SK-N-SH (cell line): ENCODE measurements at regions not wholly inside any gene's neighbourhood (a gene's known extent, or its start where the extent isn't known, plus 50 kb on each side); places are given as distances from the start of the nearest gene placed in this dataset.

ENCODE experiments used
- CTCF ChIA-PET: fragments of 300-600, 350-600 bp; formaldehyde crosslinking; extraction: SDS; loops from one replicate; lab custom pipeline; 2021; lab: Yijun Ruan, JAX
- POLR2A ChIA-PET: fragments of 350-600 bp; sonication (Branson Sonifier 250); formaldehyde crosslinking; extraction: SDS; loops from one replicate; lab custom pipeline; 2020; ENCODE audit warnings: antibody characterized with exemption, inconsistent platforms; lab: Yijun Ruan, JAX
- DNase-seq: peaks from one replicate; pipeline ENCODE4 v3.0.0; 2012
- H2AFZ ChIP-seq: fragments of 200-600 bp; sonication (generic); 2 replicates; pipeline ENCODE4 v1.8.1; 2016; ENCODE audit warnings: antibody characterized with exemption, mild to moderate bottlenecking, low read depth
- H3F3A ChIP-seq: fragments of 200-600 bp; sonication (generic); replicated peaks from 2 replicates; pipeline ENCODE3; 2016; ENCODE audit warnings: antibody characterized with exemption, mild to moderate bottlenecking; ENCODE audit not compliant: insufficient read depth
- H3K27ac ChIP-seq, 2 experiments: fragments of 200-500 bp in 1 of 2; fragments of 200-600 bp in 1 of 2; sonication (Bioruptor generic) in 1 of 2; sonication (generic), shearing (Covaris generic) in 1 of 2; 2 replicates each; pipeline versions ENCODE4 v1.5.1 to v1.6.1; 2014 to 2016; ENCODE audit warnings: low read depth in 2 of 2, inconsistent platforms in 1 of 2, low read length in 1 of 2, mild to moderate bottlenecking in 1 of 2, mixed read lengths in 1 of 2
- H3K27me3 ChIP-seq: fragments of 200-600 bp; sonication (generic), shearing (Covaris generic); 2 replicates; pipeline ENCODE4 v1.6.1; 2016; ENCODE audit warnings: mixed run types; ENCODE audit not compliant: insufficient read depth
- H3K36me3 ChIP-seq, 2 experiments: fragments of 200-500 bp in 1 of 2; fragments of 200-600 bp in 1 of 2; sonication (Bioruptor generic) in 1 of 2; sonication (generic) in 1 of 2; replicated peaks in 1 of 2; 2 replicates each; pipeline versions ENCODE3 to v1.5.1; 2014 to 2016; ENCODE audit warnings: low read length in 1 of 2, mild to moderate bottlenecking in 1 of 2; ENCODE audit not compliant: insufficient read depth in 2 of 2, control insufficient read depth in 1 of 2
- H3K4me1 ChIP-seq, 2 experiments: fragments of 200-500 bp in 1 of 2; fragments of 200-600 bp in 1 of 2; sonication (Bioruptor generic) in 1 of 2; sonication (generic), shearing (Covaris generic) in 1 of 2; 2 replicates each; pipeline versions ENCODE4 v1.5.1 to v1.6.1; 2014 to 2016; ENCODE audit warnings: low read depth in 1 of 2, low read length in 1 of 2, mixed run types in 1 of 2; ENCODE audit not compliant: insufficient read depth in 2 of 2, control insufficient read depth in 1 of 2
- H3K4me2 ChIP-seq: fragments of 200-600 bp; sonication (generic), shearing (Covaris generic); 2 replicates; pipeline ENCODE4 v1.6.1; 2017; ENCODE audit warnings: mixed run types
- H3K4me3 ChIP-seq, 2 experiments: fragments of 200-500 bp in 1 of 2; fragments of 200-600 bp in 1 of 2; sonication (Bioruptor generic) in 1 of 2; sonication (generic), shearing (Covaris generic) in 1 of 2; 2 replicates each; pipeline versions ENCODE4 v1.5.1 to v1.8.1; 2014 to 2016; ENCODE audit warnings: low read depth in 2 of 2, inconsistent platforms in 1 of 2, low read length in 1 of 2, mild to moderate bottlenecking in 1 of 2, mixed read lengths in 1 of 2, moderate library complexity in 1 of 2
- H3K79me2 ChIP-seq: fragments of 200-600 bp; sonication (generic); 2 replicates; pipeline ENCODE4 v1.8.1; 2017; ENCODE audit warnings: mild to moderate bottlenecking; ENCODE audit not compliant: insufficient read depth
- H3K9ac ChIP-seq: fragments of 200-600 bp; sonication (generic); 2 replicates; pipeline ENCODE4 v1.6.1; 2017; ENCODE audit warnings: mixed run types
- H3K9me2 ChIP-seq: fragments of 200-600 bp; sonication (generic); 2 replicates; pipeline ENCODE4 v1.6.1; 2017; ENCODE audit warnings: mixed run types
- H3K9me3 ChIP-seq: fragments of 200-600 bp; sonication (generic); 2 replicates; pipeline ENCODE4 v1.6.1; 2017; ENCODE audit warnings: mixed run types, mild to moderate bottlenecking, moderate library complexity
- H4K20me1 ChIP-seq: fragments of 200-600 bp; sonication (generic); 2 replicates; pipeline ENCODE4 v1.6.1; 2017; ENCODE audit warnings: mild to moderate bottlenecking, mixed run types; ENCODE audit not compliant: insufficient read depth
- CHD2 ChIP-seq: fragments of 150-350 bp; IDR thresholded peaks from 2 replicates; pipeline ENCODE4 v1.6.1; 2018; ENCODE audit warnings: low read length; ENCODE audit not compliant: partially characterized antibody
- EP300 ChIP-seq, 2 experiments: IDR thresholded peaks; 2 replicates each; pipeline versions ENCODE4 v1.4.0 to v1.6.1; 2012; ENCODE audit warnings: borderline replicate concordance in 1 of 2, low read depth in 1 of 2, low read length in 1 of 2
- EZH2phosphoT487 ChIP-seq: fragments of 200-600 bp; sonication (generic); IDR thresholded peaks from 2 replicates; pipeline ENCODE4 v1.6.1; 2017; ENCODE audit warnings: low read depth, mixed run types, mild to moderate bottlenecking, antibody characterized with exemption, moderate library complexity, borderline replicate concordance
- FOSL2 ChIP-seq: IDR thresholded peaks from 2 replicates; pipeline ENCODE4 v1.4.0; 2012; ENCODE audit warnings: low read depth, mild to moderate bottlenecking, moderate library complexity, borderline replicate concordance
- GABPA ChIP-seq: IDR thresholded peaks from 2 replicates; pipeline ENCODE4 v1.4.0; 2012; ENCODE audit warnings: low read depth, mild to moderate bottlenecking
- GATA2 ChIP-seq: sonication (generic); formaldehyde crosslinking; IDR thresholded peaks from 2 replicates; pipeline ENCODE4 v1.5.0; 2020; ENCODE audit warnings: mild to moderate bottlenecking, missing genetic modification reagents
- MXI1 ChIP-seq: IDR thresholded peaks from 2 replicates; pipeline ENCODE4 v1.6.1; 2012; ENCODE audit warnings: mild to moderate bottlenecking, low read depth, low read length, improper control_type of control experiment
- NRF1 ChIP-seq: IDR thresholded peaks from 2 replicates; pipeline ENCODE4 v1.6.1; 2012; ENCODE audit warnings: low read depth, mild to moderate bottlenecking, low read length
- RAD21 ChIP-seq: IDR thresholded peaks from 2 replicates; pipeline ENCODE4 v1.6.1; 2012; ENCODE audit warnings: mild to moderate bottlenecking, low read length
- SIN3A ChIP-seq: IDR thresholded peaks from 2 replicates; pipeline ENCODE4 v1.6.1; 2012; ENCODE audit warnings: low read depth, mild to moderate bottlenecking, low read length, moderate library complexity, borderline replicate concordance
- TAF1 ChIP-seq: IDR thresholded peaks from 2 replicates; pipeline ENCODE4 v1.6.1; 2012; ENCODE audit warnings: low read depth, mild to moderate bottlenecking, low read length, moderate library complexity, borderline replicate concordance
- TF ChIP-seq, protein P1 (sequence below): fragments of 200-600 bp; sonication (generic); IDR thresholded peaks from 2 replicates; pipeline ENCODE4 v1.6.1; 2017; ENCODE audit warnings: antibody characterized with exemption, mild to moderate bottlenecking, moderate library complexity
- TF ChIP-seq, protein P2 (sequence below): IDR thresholded peaks from 2 replicates; pipeline ENCODE4 v1.4.0; 2012; ENCODE audit warnings: low read depth, borderline replicate concordance
- TF ChIP-seq, protein P3 (sequence below): IDR thresholded peaks from 2 replicates; pipeline ENCODE4 v1.6.1; 2012; ENCODE audit warnings: mild to moderate bottlenecking, low read depth, low read length, moderate library complexity
- TF ChIP-seq, protein P4 (sequence below): IDR thresholded peaks from 2 replicates; pipeline ENCODE4 v1.4.0; 2012; ENCODE audit warnings: low read depth, borderline replicate concordance

DNA sequence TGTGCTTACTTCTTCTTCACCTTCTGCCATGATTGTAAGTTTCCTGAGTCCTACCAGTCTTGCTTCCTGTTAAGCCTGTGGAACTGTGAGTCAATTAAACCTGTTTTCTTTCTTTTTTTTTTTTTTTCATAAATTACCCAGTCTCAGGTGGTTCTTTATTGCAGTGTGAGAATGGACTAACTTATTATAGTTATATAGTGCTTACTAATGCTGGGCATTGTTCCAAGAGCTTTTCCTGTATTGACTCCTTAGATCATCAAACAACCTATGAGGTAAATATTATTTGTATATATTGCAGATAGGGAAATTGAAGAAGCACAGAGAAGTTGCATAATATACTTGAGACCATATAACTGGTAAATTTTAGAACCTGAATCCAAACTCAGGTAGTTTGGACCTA is 98.1 kb downstream of the MBL2 start:
- CTCF ChIA-PET: interaction anchor here (0.8 kb wide), 1 partner anchor 30 kb away, joined by 3 read pairs; no protein-coding TSS in a partner anchor
- no peak for DNase-seq

More for the DNA sequence above, 98.1 kb downstream of the MBL2 start:
- Histone ChIP-seq H3K9ac (no peak overlapping the region), H3K9me2 (no peaks in the 10 kb centered on the region), H3K4me3 (no peak overlapping the region), H3K36me3 (no peaks in the 10 kb centered on the region), H3K9me3 (no peaks in the 10 kb centered on the region), H3F3A (no peaks in the 10 kb centered on the region)
- TF ChIP-seq, protein P1, sequence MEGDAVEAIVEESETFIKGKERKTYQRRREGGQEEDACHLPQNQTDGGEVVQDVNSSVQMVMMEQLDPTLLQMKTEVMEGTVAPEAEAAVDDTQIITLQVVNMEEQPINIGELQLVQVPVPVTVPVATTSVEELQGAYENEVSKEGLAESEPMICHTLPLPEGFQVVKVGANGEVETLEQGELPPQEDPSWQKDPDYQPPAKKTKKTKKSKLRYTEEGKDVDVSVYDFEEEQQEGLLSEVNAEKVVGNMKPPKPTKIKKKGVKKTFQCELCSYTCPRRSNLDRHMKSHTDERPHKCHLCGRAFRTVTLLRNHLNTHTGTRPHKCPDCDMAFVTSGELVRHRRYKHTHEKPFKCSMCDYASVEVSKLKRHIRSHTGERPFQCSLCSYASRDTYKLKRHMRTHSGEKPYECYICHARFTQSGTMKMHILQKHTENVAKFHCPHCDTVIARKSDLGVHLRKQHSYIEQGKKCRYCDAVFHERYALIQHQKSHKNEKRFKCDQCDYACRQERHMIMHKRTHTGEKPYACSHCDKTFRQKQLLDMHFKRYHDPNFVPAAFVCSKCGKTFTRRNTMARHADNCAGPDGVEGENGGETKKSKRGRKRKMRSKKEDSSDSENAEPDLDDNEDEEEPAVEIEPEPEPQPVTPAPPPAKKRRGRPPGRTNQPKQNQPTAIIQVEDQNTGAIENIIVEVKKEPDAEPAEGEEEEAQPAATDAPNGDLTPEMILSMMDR: no peak
- no peak for TF ChIP-seq RAD21
- TF ChIP-seq FOSL2: no peak
- TF ChIP-seq GATA2 (CRISPR knock-in tag): no peak
- no peak for TF ChIP-seq EP300 (IDR thresholded peaks at IDR 0.05; ENCODE audit: borderline replicate concordance in 1 of 2, low read depth in 1 of 2, low read length in 1 of 2)
- TF ChIP-seq, protein P2, sequence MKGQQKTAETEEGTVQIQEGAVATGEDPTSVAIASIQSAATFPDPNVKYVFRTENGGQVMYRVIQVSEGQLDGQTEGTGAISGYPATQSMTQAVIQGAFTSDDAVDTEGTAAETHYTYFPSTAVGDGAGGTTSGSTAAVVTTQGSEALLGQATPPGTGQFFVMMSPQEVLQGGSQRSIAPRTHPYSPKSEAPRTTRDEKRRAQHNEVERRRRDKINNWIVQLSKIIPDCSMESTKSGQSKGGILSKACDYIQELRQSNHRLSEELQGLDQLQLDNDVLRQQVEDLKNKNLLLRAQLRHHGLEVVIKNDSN: no peak
- no peak for TF ChIP-seq NRF1
- no peak for TF ChIP-seq GABPA
- no peak for TF ChIP-seq EZH2phosphoT487
- TF ChIP-seq MXI1: no peak
- no peak for TF ChIP-seq CHD2
- TF ChIP-seq, protein P3, sequence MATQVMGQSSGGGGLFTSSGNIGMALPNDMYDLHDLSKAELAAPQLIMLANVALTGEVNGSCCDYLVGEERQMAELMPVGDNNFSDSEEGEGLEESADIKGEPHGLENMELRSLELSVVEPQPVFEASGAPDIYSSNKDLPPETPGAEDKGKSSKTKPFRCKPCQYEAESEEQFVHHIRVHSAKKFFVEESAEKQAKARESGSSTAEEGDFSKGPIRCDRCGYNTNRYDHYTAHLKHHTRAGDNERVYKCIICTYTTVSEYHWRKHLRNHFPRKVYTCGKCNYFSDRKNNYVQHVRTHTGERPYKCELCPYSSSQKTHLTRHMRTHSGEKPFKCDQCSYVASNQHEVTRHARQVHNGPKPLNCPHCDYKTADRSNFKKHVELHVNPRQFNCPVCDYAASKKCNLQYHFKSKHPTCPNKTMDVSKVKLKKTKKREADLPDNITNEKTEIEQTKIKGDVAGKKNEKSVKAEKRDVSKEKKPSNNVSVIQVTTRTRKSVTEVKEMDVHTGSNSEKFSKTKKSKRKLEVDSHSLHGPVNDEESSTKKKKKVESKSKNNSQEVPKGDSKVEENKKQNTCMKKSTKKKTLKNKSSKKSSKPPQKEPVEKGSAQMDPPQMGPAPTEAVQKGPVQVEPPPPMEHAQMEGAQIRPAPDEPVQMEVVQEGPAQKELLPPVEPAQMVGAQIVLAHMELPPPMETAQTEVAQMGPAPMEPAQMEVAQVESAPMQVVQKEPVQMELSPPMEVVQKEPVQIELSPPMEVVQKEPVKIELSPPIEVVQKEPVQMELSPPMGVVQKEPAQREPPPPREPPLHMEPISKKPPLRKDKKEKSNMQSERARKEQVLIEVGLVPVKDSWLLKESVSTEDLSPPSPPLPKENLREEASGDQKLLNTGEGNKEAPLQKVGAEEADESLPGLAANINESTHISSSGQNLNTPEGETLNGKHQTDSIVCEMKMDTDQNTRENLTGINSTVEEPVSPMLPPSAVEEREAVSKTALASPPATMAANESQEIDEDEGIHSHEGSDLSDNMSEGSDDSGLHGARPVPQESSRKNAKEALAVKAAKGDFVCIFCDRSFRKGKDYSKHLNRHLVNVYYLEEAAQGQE: no peak
- TF ChIP-seq SIN3A: no peak
- TF ChIP-seq, protein P4, sequence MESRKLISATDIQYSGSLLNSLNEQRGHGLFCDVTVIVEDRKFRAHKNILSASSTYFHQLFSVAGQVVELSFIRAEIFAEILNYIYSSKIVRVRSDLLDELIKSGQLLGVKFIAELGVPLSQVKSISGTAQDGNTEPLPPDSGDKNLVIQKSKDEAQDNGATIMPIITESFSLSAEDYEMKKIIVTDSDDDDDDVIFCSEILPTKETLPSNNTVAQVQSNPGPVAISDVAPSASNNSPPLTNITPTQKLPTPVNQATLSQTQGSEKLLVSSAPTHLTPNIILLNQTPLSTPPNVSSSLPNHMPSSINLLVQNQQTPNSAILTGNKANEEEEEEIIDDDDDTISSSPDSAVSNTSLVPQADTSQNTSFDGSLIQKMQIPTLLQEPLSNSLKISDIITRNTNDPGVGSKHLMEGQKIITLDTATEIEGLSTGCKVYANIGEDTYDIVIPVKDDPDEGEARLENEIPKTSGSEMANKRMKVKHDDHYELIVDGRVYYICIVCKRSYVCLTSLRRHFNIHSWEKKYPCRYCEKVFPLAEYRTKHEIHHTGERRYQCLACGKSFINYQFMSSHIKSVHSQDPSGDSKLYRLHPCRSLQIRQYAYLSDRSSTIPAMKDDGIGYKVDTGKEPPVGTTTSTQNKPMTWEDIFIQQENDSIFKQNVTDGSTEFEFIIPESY: no peak
- no peak for TF ChIP-seq TAF1
- TF ChIP-seq, all 33 proteins: peak for 0
- Histone ChIP-seq H4K20me1 (no peaks in the 10 kb centered on the region), H2AFZ (no peak overlapping the region), H3K27me3 (no peaks in the 10 kb centered on the region), H3K27ac (no peak overlapping the region), H3K4me2 (no peak overlapping the region), H3K4me1 (peaks cover 0 to 16% of the 10 kb centered on the region in 2 experiments; a peak in 2 of 4 replicates), H3K79me2 (no peaks in the 10 kb centered on the region)
- POLR2A ChIA-PET: no interaction called here
